GM12878 (cell line): ENCODE measurements at regions not wholly inside any gene's neighbourhood (a gene's known extent, or its start where the extent isn't known, plus 50 kb on each side); places are given as distances from the start of the nearest gene placed in this dataset.

ENCODE experiments used
- ASH2L ChIP-seq: fragments of 300-600, 200-600 bp; sonication (generic); IDR thresholded peaks from 2 replicates; pipeline ENCODE4 v1.6.1; 2017; ENCODE audit warnings: low read depth, mild to moderate bottlenecking, borderline replicate concordance
- BHLHE40 ChIP-seq, 2 experiments: fragments of 450-650 bp in 1 of 2; IDR thresholded peaks; 2 replicates each; pipeline ENCODE4 v1.6.1; 2011 to 2017; ENCODE audit warnings: low read depth in 2 of 2, borderline replicate concordance in 1 of 2, improper control_type of control experiment in 1 of 2, low read length in 1 of 2, mild to moderate bottlenecking in 1 of 2
- CTCF ChIP-seq, 3 experiments: IDR thresholded peaks in 2 of 3; conservative IDR thresholded peaks in 1 of 3; 2 replicates each; pipeline ENCODE4 v1.5.1; 2011; ENCODE audit warnings: low read depth in 3 of 3, low read length in 3 of 3, mild to moderate bottlenecking in 3 of 3, control low read depth in 2 of 3, moderate library complexity in 2 of 3, inconsistent platforms in 1 of 3, mixed read lengths in 1 of 3; ENCODE audit not compliant: control insufficient read depth in 2 of 3, insufficient read depth in 1 of 3; ENCODE audit errors: extremely low read depth in 1 of 3
- ESRRA ChIP-seq: IDR thresholded peaks from 2 replicates; pipeline ENCODE4 v1.6.1; 2012; ENCODE audit warnings: mild to moderate bottlenecking, low read length, improper control_type of control experiment
- EZH2 ChIP-seq: IDR thresholded peaks from 2 replicates; pipeline ENCODE4 v1.6.1; 2012; ENCODE audit warnings: low read depth, mild to moderate bottlenecking, control low read depth, inconsistent platforms, low read length, borderline replicate concordance; ENCODE audit not compliant: control insufficient read depth
- HDAC6 ChIP-seq: fragments of 200-600 bp; sonication (generic); IDR thresholded peaks from one replicate; pipeline ENCODE4 v1.8.0; 2017; ENCODE audit warnings: antibody characterized with exemption; ENCODE audit not compliant: unreplicated experiment
- PKNOX1 ChIP-seq: fragments of 450-650 bp; IDR thresholded peaks from 2 replicates; pipeline ENCODE4 v1.6.1; 2016; ENCODE audit warnings: mild to moderate bottlenecking
- POLR2A ChIP-seq: IDR thresholded peaks from 2 replicates; pipeline ENCODE4 v1.6.1; 2011; ENCODE audit warnings: low read depth, mild to moderate bottlenecking, low read length
- POLR2AphosphoS5 ChIP-seq: IDR thresholded peaks from 2 replicates; pipeline ENCODE4 v1.6.1; 2011; ENCODE audit warnings: mild to moderate bottlenecking, low read length, inconsistent platforms
- SMC3 ChIP-seq: IDR thresholded peaks from 2 replicates; pipeline ENCODE4 v1.6.1; 2011; ENCODE audit warnings: low read length, improper control_type of control experiment, borderline replicate concordance
- TBL1XR1 ChIP-seq: IDR thresholded peaks from 2 replicates; pipeline ENCODE4 v1.6.1; 2012; ENCODE audit warnings: low read depth, low read length, improper control_type of control experiment
- TCF7 ChIP-seq: IDR thresholded peaks from 2 replicates; pipeline ENCODE4 v1.6.1; 2014; ENCODE audit warnings: antibody characterized with exemption, borderline replicate concordance

GRCh38 chr5:98163796-98164493, 609.5 kb upstream of the RGMB start:
- TF ChIP-seq POLR2AphosphoS5 = no peak
- no peak for TF ChIP-seq EZH2
- TF ChIP-seq POLR2A = no peak
- no peak for TF ChIP-seq CTCF (IDR thresholded peaks at IDR 0.05 in 2 of 3, conservative IDR thresholded peaks at IDR 0.05 in 1 of 3; ENCODE audit: control insufficient read depth in 2 of 3, extremely low read depth in 1 of 3, insufficient read depth in 1 of 3, low read depth in 3 of 3, low read length in 3 of 3)
- no peak for TF ChIP-seq ESRRA
- TF ChIP-seq BHLHE40 (IDR thresholded peaks at IDR 0.05; ENCODE audit: borderline replicate concordance in 1 of 2, low read depth in 2 of 2, low read length in 1 of 2) = no peak
- no peak for TF ChIP-seq ASH2L
- no peak for TF ChIP-seq PKNOX1
- no peak for TF ChIP-seq SMC3
- no peak for TF ChIP-seq TBL1XR1
- no peak for TF ChIP-seq HDAC6
- no peak for TF ChIP-seq TCF7
